Activated CD8-positive, alpha-beta memory T cell treated with anti-CD3 and anti-CD28 coated beads, Interleukin-2, amount 10 ng/mL, durations not matched to agents 7 days and 5 days (primary cell): ENCODE measurements at regions not wholly inside any gene's neighbourhood (a gene's known extent, or its start where the extent isn't known, plus 50 kb on each side); places are given as distances from the start of the nearest gene placed in this dataset.
A peak's percentile ranks its signal among the peaks of the same experiment; 100 is the strongest.

Experiments used
- ATAC-seq: fragments of 150-1000 bp; cut with Tn5 transposase; one replicate; pipeline ENCODE4 v1.10.0; 2021; ENCODE audit warnings: moderate library complexity
- CTCF ChIA-PET: fragments of 350-600 bp; sonication (Branson Sonifier 250); formaldehyde crosslinking; loops from one replicate; lab custom pipeline; 2021; ENCODE audit warnings: antibody characterized with exemption; lab: Charles Lee
- DNase-seq: peaks from one replicate; pipeline ENCODE4 v3.0.0-alpha.2; 2020
- H3K27ac Mint-ChIP-seq: one replicate; pipeline ENCODE4 v1.8.0; 2021; ENCODE audit warnings: mild to moderate bottlenecking, mixed read lengths
- H3K27me3 Mint-ChIP-seq: one replicate; pipeline ENCODE4 v1.8.0; 2021; ENCODE audit warnings: mixed read lengths
- H3K36me3 Mint-ChIP-seq: one replicate; pipeline ENCODE4 v1.8.0; 2021; ENCODE audit warnings: mild to moderate bottlenecking, mixed read lengths
- H3K4me1 Mint-ChIP-seq: one replicate; pipeline ENCODE4 v1.8.0; 2021; ENCODE audit warnings: mixed read lengths
- H3K4me3 Mint-ChIP-seq: one replicate; pipeline ENCODE4 v1.8.0; 2021; ENCODE audit warnings: mild to moderate bottlenecking, moderate library complexity, mixed read lengths
- H3K9me3 Mint-ChIP-seq: one replicate; pipeline ENCODE4 v1.8.0; 2022; ENCODE audit warnings: low read depth, mixed read lengths

DNA sequence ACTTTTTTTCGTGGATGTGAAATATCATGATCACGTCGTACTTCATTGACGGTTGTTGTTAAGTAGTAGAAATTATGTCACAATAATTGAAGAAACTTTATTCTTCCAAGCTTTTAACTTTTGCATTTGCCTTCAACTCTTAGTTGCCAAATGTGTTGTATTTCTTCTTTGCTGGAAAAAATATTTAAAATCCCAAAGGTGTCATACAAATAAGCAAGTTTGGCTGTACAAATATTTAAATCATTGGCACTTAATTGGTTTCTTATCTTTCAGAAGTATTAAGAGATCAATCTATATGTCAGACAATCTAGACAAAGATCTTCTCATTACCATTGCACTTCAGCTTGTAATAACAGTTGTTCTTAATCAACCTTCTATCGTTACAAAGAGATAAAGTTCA lies 204.0 kb upstream of the HDAC4 start:
- CTCF ChIA-PET: no interaction called here
- ATAC-seq (no peak), DNase-seq (no peak)
- Mint-ChIP-seq H3K4me3 (no peak overlapping the region), H3K36me3 (no peaks in the 10 kb centered on the region), H3K9me3 (no peaks in the 10 kb centered on the region), H3K27ac (no peak overlapping the region), H3K27me3 (peaks cover 24% of the 10 kb centered on the region), H3K4me1 (peaks cover 19% of the 10 kb centered on the region)

DNA sequence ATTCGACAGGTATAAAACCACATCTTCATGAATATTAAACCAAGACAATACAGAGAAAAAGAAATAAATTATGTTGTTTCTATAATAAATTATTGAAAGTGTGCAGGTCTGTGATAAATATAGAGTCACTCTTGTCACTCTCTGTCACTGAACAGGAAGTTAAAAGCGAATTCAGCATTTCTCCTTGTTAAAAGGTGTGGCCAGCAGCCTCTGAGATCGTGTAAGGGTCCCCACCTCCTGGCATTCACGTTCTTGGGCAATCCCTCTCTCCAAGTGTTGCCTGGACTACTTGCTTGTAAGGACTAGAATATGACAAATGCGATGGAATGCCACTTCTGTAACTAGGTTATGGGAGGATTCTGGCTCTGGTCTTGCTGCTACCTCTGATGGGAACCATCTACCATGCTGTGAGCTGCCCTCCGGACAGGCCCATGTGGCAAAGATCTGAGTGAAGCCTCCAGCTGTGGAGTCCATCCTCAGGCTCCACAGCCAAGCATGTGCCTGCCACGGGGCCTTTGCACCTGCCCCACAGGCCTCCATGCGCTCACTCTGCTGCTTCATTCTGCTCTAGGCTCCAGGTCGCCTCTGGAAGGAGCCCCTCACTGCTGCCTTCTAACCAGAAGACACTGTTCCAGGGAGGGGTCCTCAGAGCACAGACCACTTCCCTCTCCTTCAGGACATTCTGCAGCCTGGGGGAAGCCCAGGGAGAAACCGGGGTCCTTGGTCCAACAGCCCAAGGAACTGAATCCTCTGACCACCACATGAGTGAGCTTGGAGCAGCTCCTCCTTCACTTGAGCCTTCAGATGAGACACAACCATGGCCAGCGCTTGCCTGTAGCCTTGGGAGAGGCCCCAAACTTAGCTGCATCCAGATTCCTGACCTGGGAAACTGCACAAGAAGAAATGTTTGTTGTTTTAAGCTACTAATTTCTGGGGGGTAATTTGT lies 202.9 kb upstream of the HDAC4 start:
- Mint-ChIP-seq H3K4me1 (peaks cover 19% of the 10 kb centered on the region), H3K9me3 (no peaks in the 10 kb centered on the region), H3K36me3 (no peaks in the 10 kb centered on the region), H3K27me3 (peaks cover 24% of the 10 kb centered on the region), H3K27ac (no peak overlapping the region), H3K4me3 (no peak overlapping the region)
- ATAC-seq (no peak), DNase-seq (peak; percentile 34)
- CTCF ChIA-PET: no interaction called here

GRCh38 chr2:239602290-239603282 lies 201.8 kb upstream of the HDAC4 start:
- ATAC-seq (peak; percentile 39), DNase-seq (peak; percentile 67)
- no peaks in the 10 kb centered on the region for H3K9me3 Mint-ChIP-seq
- CTCF ChIA-PET: no interaction called here
- no peak overlapping the region for H3K4me3 Mint-ChIP-seq
- peaks cover 27% of the 10 kb centered on the region for H3K4me1 Mint-ChIP-seq
- H3K27ac Mint-ChIP-seq: peak overlapping the region; percentile 47
- H3K36me3 Mint-ChIP-seq: no peaks in the 10 kb centered on the region
- H3K27me3 Mint-ChIP-seq: peaks cover 24% of the 10 kb centered on the region

- Mint-ChIP-seq H3K9me3 (no peaks in the 10 kb centered on the region), H3K36me3 (no peaks in the 10 kb centered on the region), H3K27me3 (peaks cover 23% of the 10 kb centered on the region), H3K27ac (peak overlapping the region; percentile 47), H3K4me1 (peaks cover 27% of the 10 kb centered on the region), H3K4me3 (no peak overlapping the region)
- CTCF ChIA-PET: no interaction called here
- ATAC-seq: no peak
- DNase-seq: no peak
Observed at GRCh38 chr2:239601880-239602279, 201.1 kb upstream of the HDAC4 start.

GRCh38 chr2:239601201-239601851 lies 200.5 kb upstream of the HDAC4 start:
- Mint-ChIP-seq H3K4me1 (peaks cover 27% of the 10 kb centered on the region), H3K9me3 (no peaks in the 10 kb centered on the region), H3K4me3 (no peak overlapping the region), H3K27me3 (peaks cover 20% of the 10 kb centered on the region), H3K27ac (no peak overlapping the region), H3K36me3 (no peaks in the 10 kb centered on the region)
- DNase-seq (peak; percentile 35), ATAC-seq (no peak)
- CTCF ChIA-PET: no interaction called here

- CTCF ChIA-PET: no interaction called here
- H3K27ac Mint-ChIP-seq: no peak overlapping the region
- H3K4me1 Mint-ChIP-seq: peaks cover 23% of the 10 kb centered on the region
- H3K9me3 Mint-ChIP-seq: no peaks in the 10 kb centered on the region
- ATAC-seq (no peak), DNase-seq (peak; percentile 27)
- H3K36me3 Mint-ChIP-seq: no peaks in the 10 kb centered on the region
- H3K4me3 Mint-ChIP-seq: no peak overlapping the region
- peaks cover 15% of the 10 kb centered on the region for H3K27me3 Mint-ChIP-seq
Observed at GRCh38 chr2:239600650-239601049, 199.8 kb upstream of the HDAC4 start.

GRCh38 chr2:239600001-239600593 lies 199.3 kb upstream of the HDAC4 start:
- H3K27ac Mint-ChIP-seq: no peak overlapping the region
- CTCF ChIA-PET: no interaction called here
- H3K4me1 Mint-ChIP-seq: peaks cover 22% of the 10 kb centered on the region
- DNase-seq (peak; percentile 35), ATAC-seq (no peak)
- H3K36me3 Mint-ChIP-seq: no peaks in the 10 kb centered on the region
- no peak overlapping the region for H3K4me3 Mint-ChIP-seq
- no peaks in the 10 kb centered on the region for H3K9me3 Mint-ChIP-seq
- H3K27me3 Mint-ChIP-seq: peaks cover 10% of the 10 kb centered on the region

DNA sequence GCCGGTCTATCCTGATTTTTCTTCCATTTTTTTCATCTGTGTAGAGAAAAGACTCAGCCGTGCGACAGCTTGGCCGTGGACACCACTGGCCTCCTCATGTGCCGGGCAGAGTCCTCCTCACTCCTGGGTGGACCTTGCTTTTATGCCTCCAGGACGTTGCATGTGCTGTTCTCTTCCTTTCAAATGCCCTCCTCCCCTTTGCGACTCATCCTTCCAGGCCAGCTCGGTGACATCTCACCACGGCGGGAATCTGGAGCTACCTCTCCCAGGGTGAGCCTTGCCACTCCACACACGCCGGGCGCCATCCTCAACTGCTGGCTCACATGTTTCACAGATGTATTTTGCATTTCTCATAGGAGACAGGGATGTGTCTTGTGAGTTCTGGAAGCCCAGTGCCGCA lies 198.5 kb upstream of the HDAC4 start:
- no peak overlapping the region for H3K27ac Mint-ChIP-seq
- CTCF ChIA-PET: no interaction called here
- H3K27me3 Mint-ChIP-seq: peaks cover 4% of the 10 kb centered on the region
- no peaks in the 10 kb centered on the region for H3K36me3 Mint-ChIP-seq
- H3K4me3 Mint-ChIP-seq: no peak overlapping the region
- no peak for ATAC-seq
- H3K9me3 Mint-ChIP-seq: no peaks in the 10 kb centered on the region
- DNase-seq: peak; percentile 21
- peaks cover 22% of the 10 kb centered on the region for H3K4me1 Mint-ChIP-seq

DNA sequence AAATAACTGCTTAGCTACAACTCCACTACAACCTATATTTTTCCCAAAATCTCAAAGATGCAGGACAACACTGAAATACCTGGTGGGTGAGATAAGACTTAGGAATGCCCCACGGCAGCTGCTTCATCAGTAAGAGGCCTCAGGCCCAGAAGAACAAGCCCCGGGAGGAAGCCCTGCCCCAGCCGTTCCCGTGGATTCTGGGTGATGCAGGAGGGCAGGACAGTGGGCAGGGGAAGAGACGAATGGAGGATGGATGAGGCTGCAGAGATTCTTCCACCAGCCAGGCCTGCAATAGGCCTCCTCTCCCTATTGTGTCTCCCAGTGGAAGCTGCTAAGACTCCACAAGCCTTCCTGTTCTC lies 197.9 kb upstream of the HDAC4 start:
- Mint-ChIP-seq H3K36me3 (no peaks in the 10 kb centered on the region), H3K4me1 (peaks cover 22% of the 10 kb centered on the region), H3K27me3 (no peaks in the 10 kb centered on the region), H3K4me3 (no peak overlapping the region), H3K27ac (no peak overlapping the region), H3K9me3 (no peaks in the 10 kb centered on the region)
- CTCF ChIA-PET: no interaction called here
- no peak for ATAC-seq
- DNase-seq: peak; percentile 23

DNA sequence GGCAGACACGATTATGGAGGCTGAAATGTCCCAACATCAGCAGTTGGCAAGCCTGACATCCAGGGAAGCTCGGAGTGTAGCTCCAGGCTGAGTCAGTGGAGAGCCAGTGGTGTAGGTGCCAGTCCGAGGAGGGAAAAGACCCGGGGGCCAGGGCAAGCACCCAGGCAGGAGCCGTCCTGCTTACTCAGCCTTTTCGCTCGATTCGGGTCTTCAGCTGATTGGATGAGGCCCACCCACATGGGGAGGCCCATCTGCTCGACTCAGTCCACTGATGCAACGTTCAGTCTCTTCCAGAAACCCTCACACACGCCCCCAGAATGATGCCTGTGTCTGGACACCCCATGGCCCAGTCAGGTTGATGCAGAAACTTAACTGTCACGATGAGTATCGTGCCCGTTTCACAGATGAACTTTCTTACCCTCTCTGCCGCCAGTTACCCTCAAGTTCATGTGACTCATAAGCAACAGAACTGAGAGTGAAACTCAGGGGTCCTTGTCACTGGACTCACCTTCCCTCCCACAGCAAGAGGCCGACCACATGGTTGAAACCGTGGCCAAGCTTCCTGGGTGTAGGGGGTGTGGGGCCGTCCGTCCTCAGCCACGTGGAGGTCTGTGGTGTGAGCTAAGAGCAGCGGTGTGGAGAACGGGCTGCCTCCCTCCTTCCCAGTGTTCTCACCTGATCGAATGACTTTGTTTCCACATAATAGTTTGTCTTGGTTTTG lies 197.4 kb upstream of the HDAC4 start:
- peaks cover 2% of the 10 kb centered on the region for H3K9me3 Mint-ChIP-seq
- DNase-seq (peak; percentile 38), ATAC-seq (no peak)
- no peak overlapping the region for H3K4me3 Mint-ChIP-seq
- H3K36me3 Mint-ChIP-seq: no peaks in the 10 kb centered on the region
- CTCF ChIA-PET: no interaction called here
- H3K4me1 Mint-ChIP-seq: peaks cover 22% of the 10 kb centered on the region
- H3K27ac Mint-ChIP-seq: no peak overlapping the region
- H3K27me3 Mint-ChIP-seq: no peaks in the 10 kb centered on the region

GRCh38 chr2:239597216-239597615 lies 196.4 kb upstream of the HDAC4 start:
- Mint-ChIP-seq H3K27me3 (no peaks in the 10 kb centered on the region), H3K4me1 (peaks cover 15% of the 10 kb centered on the region), H3K4me3 (no peak overlapping the region), H3K9me3 (peaks cover 6% of the 10 kb centered on the region), H3K27ac (no peak overlapping the region), H3K36me3 (no peaks in the 10 kb centered on the region)
- DNase-seq: peak; percentile 40
- CTCF ChIA-PET: interaction anchor here (0.8 kb wide), 1 partner anchor 330 kb away, joined by 3 read pairs; no protein-coding TSS in a partner anchor
- no peak for ATAC-seq

GRCh38 chr2:239596792-239597191 lies 196.0 kb upstream of the HDAC4 start:
- Mint-ChIP-seq H3K4me1 (peaks cover 12% of the 10 kb centered on the region), H3K27me3 (no peaks in the 10 kb centered on the region), H3K36me3 (no peaks in the 10 kb centered on the region), H3K27ac (no peak overlapping the region), H3K4me3 (no peak overlapping the region), H3K9me3 (peaks cover 10% of the 10 kb centered on the region)
- DNase-seq (no peak), ATAC-seq (no peak)
- CTCF ChIA-PET: interaction anchor here (0.8 kb wide), 1 partner anchor 329 kb away, joined by 3 read pairs; no protein-coding TSS in a partner anchor
